Left lung (tissue), 4 donors: ENCODE measurements at regions not wholly inside any gene's neighbourhood (a gene's known extent, or its start where the extent isn't known, plus 50 kb on each side); places are given as distances from the start of the nearest gene placed in this dataset.
A peak's percentile ranks its signal among the peaks of the same experiment; 100 is the strongest.
"Not testable (repeated sequence)": the region's sequence is repeated elsewhere in the genome, so short reads cannot be mapped to it uniquely, and the experiment has no call there.

Source experiments
- ATAC-seq: fragments of 200-7000 bp; cut with Tn5 transposase; one replicate; pipeline ENCODE4 v1.9.1; 2020; ENCODE audit warnings: moderate library complexity
- DNase-seq, 4 donors: peaks; one replicate each; pipeline ENCODE4 v3.0.0-alpha.2; 2013 to 2020
- H3K27ac ChIP-seq, 2 donors: fragments of 200-600 bp; sonication (generic) in 1 of 2; one replicate each; pipeline versions ENCODE4 v1.5.0 to v1.8.0; 2020 to 2021
- H3K27me3 ChIP-seq, 2 donors: fragments of 200-600 bp; sonication (generic) in 1 of 2; one replicate each; pipeline versions ENCODE4 v1.5.0 to v1.8.0; 2020 to 2021
- H3K36me3 ChIP-seq, 2 donors: fragments of 200-600 bp; sonication (generic) in 1 of 2; one replicate each; pipeline versions ENCODE4 v1.5.0 to v1.8.0; 2020 to 2021
- H3K4me1 ChIP-seq, 2 donors: fragments of 200-600 bp; one replicate each; pipeline ENCODE4 v1.8.0; 2021
- H3K4me3 ChIP-seq, 2 donors: fragments of 200-600 bp; sonication (generic) in 1 of 2; one replicate each; pipeline versions ENCODE4 v1.5.0 to v1.8.0; 2020 to 2021; ENCODE audit warnings: mild to moderate bottlenecking in 1 of 2
- H3K9me3 ChIP-seq, 2 donors: fragments of 200-600 bp; sonication (generic) in 1 of 2; one replicate each; pipeline versions ENCODE4 v1.5.0 to v1.8.0; 2020 to 2021
- intact Hi-C, 2 donors: fragments of 100-400 bp; cut with DNase I; formaldehyde crosslinking; loops; one replicate each; pipeline versions ENCODE4 v1.11.2 to v1.14.2; 2022
- TF ChIP-seq, protein P1 (sequence below), 2 donors: fragments of 200-600 bp; sonication (generic) in 1 of 2; IDR thresholded peaks; one replicate each; pipeline versions ENCODE4 v1.5.0 to v1.8.0; 2021; ENCODE audit warnings: antibody characterized with exemption in 2 of 2
- donor health status: DM: no; HTN: yes; CAD: no.
- donor health status: DM: no; HTN: no; CAD: no.

GRCh38 chr18:65214456-65214855 lies 536.4 kb upstream of the CDH7 start:
- intact Hi-C loops: no loop called here
- DNase-seq: no peak
- no peaks in the 10 kb centered on the region for H3K4me1 ChIP-seq
- H3K4me3 ChIP-seq: no peak overlapping the region
- no peak overlapping the region for H3K27ac ChIP-seq
- ATAC-seq: no peak
- no peaks in the 10 kb centered on the region for H3K9me3 ChIP-seq
- no peaks in the 10 kb centered on the region for H3K27me3 ChIP-seq
- TF ChIP-seq, protein P1, sequence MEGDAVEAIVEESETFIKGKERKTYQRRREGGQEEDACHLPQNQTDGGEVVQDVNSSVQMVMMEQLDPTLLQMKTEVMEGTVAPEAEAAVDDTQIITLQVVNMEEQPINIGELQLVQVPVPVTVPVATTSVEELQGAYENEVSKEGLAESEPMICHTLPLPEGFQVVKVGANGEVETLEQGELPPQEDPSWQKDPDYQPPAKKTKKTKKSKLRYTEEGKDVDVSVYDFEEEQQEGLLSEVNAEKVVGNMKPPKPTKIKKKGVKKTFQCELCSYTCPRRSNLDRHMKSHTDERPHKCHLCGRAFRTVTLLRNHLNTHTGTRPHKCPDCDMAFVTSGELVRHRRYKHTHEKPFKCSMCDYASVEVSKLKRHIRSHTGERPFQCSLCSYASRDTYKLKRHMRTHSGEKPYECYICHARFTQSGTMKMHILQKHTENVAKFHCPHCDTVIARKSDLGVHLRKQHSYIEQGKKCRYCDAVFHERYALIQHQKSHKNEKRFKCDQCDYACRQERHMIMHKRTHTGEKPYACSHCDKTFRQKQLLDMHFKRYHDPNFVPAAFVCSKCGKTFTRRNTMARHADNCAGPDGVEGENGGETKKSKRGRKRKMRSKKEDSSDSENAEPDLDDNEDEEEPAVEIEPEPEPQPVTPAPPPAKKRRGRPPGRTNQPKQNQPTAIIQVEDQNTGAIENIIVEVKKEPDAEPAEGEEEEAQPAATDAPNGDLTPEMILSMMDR (IDR thresholded peaks at IDR 0.05): no peak
- H3K36me3 ChIP-seq: no peaks in the 10 kb centered on the region

DNA sequence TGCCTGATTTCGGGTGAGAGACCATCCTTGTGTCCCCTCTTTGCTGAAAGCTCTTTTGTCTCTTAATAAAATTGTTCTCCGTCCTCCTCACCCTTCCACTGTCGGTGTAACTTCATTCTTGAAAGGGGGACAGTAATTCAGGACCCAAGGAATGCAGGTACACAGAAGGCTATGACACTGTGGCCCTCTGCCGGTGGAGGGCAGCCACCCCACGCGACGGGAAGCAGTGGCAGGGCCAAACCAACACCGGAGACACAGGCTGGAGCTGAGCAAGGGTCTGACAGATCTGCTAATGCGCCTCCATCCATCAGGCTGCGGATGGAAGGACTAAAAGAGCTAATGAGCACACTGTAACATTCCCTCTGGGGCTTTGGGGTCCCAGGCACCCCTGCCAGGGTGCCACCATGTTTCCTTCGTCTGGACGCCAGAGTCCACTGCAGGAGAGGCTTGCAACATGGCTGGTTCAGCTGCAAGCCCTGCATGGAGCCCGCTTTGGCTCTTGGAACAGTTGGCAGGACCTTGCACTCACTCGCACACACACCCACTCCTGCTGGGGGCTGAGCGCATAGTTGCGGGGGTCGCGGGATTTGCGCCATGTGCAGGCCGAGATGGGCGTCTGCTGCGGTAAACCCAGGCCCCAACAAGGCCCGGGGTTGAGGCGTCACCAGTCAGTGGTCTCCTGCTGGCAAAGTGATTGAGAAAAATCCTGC lies 544.1 kb upstream of the CDH7 start:
- no peak overlapping the region for H3K4me3 ChIP-seq
- H3K9me3 ChIP-seq: no peaks in the 10 kb centered on the region
- no peak for ATAC-seq
- H3K4me1 ChIP-seq: no peaks in the 10 kb centered on the region
- intact Hi-C loops: no loop called here
- TF ChIP-seq, protein P1 (IDR thresholded peaks at IDR 0.05): no peak
- DNase-seq: peak in 1 of 4 donors; percentile 52
- H3K36me3 ChIP-seq: no peaks in the 10 kb centered on the region
- no peaks in the 10 kb centered on the region for H3K27me3 ChIP-seq
- H3K27ac ChIP-seq: no peak overlapping the region

GRCh38 chr18:65202091-65202490 lies 548.7 kb upstream of the CDH7 start:
- Histone ChIP-seq H3K4me1 (no peaks in the 10 kb centered on the region), H3K27ac (no peak overlapping the region), H3K4me3 (no peak overlapping the region), H3K27me3 (no peaks in the 10 kb centered on the region), H3K36me3 (no peaks in the 10 kb centered on the region), H3K9me3 (no peaks in the 10 kb centered on the region)
- intact Hi-C loops: no loop called here
- no peak for ATAC-seq
- TF ChIP-seq, protein P1 (IDR thresholded peaks at IDR 0.05): no peak
- no peak for DNase-seq

- no peak for DNase-seq
- Histone ChIP-seq H3K36me3 (no peaks in the 10 kb centered on the region), H3K4me1 (no peaks in the 10 kb centered on the region), H3K9me3 (peaks cover 0 to 18% of the 10 kb centered on the region in 2 donors), H3K27me3 (no peaks in the 10 kb centered on the region), H3K4me3 (no peak overlapping the region), H3K27ac (no peak overlapping the region)
- TF ChIP-seq, protein P1 (IDR thresholded peaks at IDR 0.05): no peak
- intact Hi-C loops: no loop called here
- ATAC-seq: no peak
Measured at GRCh38 chr18:65175681-65176080, 575.1 kb upstream of the CDH7 start.

- H3K9me3 ChIP-seq, H3K27ac ChIP-seq, H3K27me3 ChIP-seq, H3K36me3 ChIP-seq, H3K4me1 ChIP-seq, ATAC-seq, intact Hi-C loops, H3K4me3 ChIP-seq: not testable (repeated sequence)
- peak in 1 of 4 donors; percentile 30 for DNase-seq
Measured at GRCh38 chr18:65162086-65162485, 588.7 kb upstream of the CDH7 start.

- TF ChIP-seq, protein P1 (IDR thresholded peaks at IDR 0.05): no peak
- DNase-seq: no peak
- Histone ChIP-seq H3K4me1 (no peaks in the 10 kb centered on the region), H3K4me3 (no peak overlapping the region), H3K27ac (no peak overlapping the region), H3K9me3 (no peaks in the 10 kb centered on the region), H3K27me3 (no peaks in the 10 kb centered on the region), H3K36me3 (no peaks in the 10 kb centered on the region)
- ATAC-seq: no peak
- intact Hi-C loops: no loop called here
Measured at GRCh38 chr18:65146482-65147021, 604.3 kb upstream of the CDH7 start.
